NT2/D1 (cell line): ENCODE measurements at regions not wholly inside any gene's neighbourhood (a gene's known extent, or its start where the extent isn't known, plus 50 kb on each side); places are given as distances from the start of the nearest gene placed in this dataset.

Source experiments
- SUZ12 ChIP-seq: IDR thresholded peaks from 2 replicates; pipeline ENCODE4 v1.6.1; 2011; ENCODE audit not compliant: insufficient read length, insufficient read depth; ENCODE audit errors: extremely low read depth
- YY1 ChIP-seq: IDR thresholded peaks from 2 replicates; pipeline ENCODE4 v1.6.1; 2011; ENCODE audit not compliant: insufficient read length, insufficient read depth
- ZNF274 ChIP-seq: IDR thresholded peaks from 2 replicates; pipeline ENCODE4 v1.6.1; 2011; ENCODE audit warnings: mild to moderate bottlenecking, low read depth, low read length

GRCh38 chr2:224268441-224268840, 133.5 kb downstream of the FAM124B start:
- TF ChIP-seq SUZ12 (no peak), ZNF274 (no peak), YY1 (no peak)
